Endothelial cell of umbilical vein (primary cell): ENCODE measurements at regions not wholly inside any gene's neighbourhood (a gene's known extent, or its start where the extent isn't known, plus 50 kb on each side); places are given as distances from the start of the nearest gene placed in this dataset.

Experiments
- BruUV-seq: library from RNA; stranded (reverse); fragments of 400-500 nt; replicated peaks from 2 replicates; lab custom pipeline; 2021; lab: Mats Ljungman, UMichigan
- CTCF ChIA-PET: fragments of 300-600, 350-600 bp; sonication (Branson Sonifier 250); formaldehyde crosslinking; loops from one replicate; lab custom pipeline; 2021; ENCODE audit warnings: antibody characterized with exemption, inconsistent platforms; lab: Charles Lee
- POLR2A ChIA-PET: fragments of 300-600, 350-600 bp; sonication (Branson Sonifier 250); formaldehyde crosslinking; loops from one replicate; lab custom pipeline; 2021; ENCODE audit warnings: antibody characterized with exemption, inconsistent platforms; lab: Charles Lee
- DNase-seq: peaks from one replicate; pipeline ENCODE4 v3.0.0-alpha.2; 2011; ENCODE audit warnings: low read depth, low spot score
- FAIRE-seq: peaks from 2 replicates; lab custom pipeline; 2011; peaks lifted over from hg19 to GRCh38; lab: Jason Lieb, UNC
- H2AFZ ChIP-seq: 2 replicates; pipeline ENCODE4 v1.6.0; 2012; ENCODE audit warnings: low read depth, low read length, control low read depth, inconsistent platforms
- H3K27ac ChIP-seq: 2 replicates; pipeline ENCODE4 v1.5.1; 2011; ENCODE audit warnings: low read depth, mild to moderate bottlenecking, control low read depth, low read length, moderate library complexity; ENCODE audit not compliant: insufficient read depth
- H3K27me3 ChIP-seq, 2 experiments: 2 replicates each; pipeline versions ENCODE4 v1.6.0 to v1.6.1; 2011; ENCODE audit warnings: low read length in 2 of 2, mixed read lengths in 1 of 2; ENCODE audit not compliant: control insufficient read depth in 2 of 2, insufficient read depth in 2 of 2
- H3K36me3 ChIP-seq, 2 experiments: 2 replicates in 1 of 2; 3 replicates in 1 of 2; pipeline ENCODE4 v1.5.1; 2011; ENCODE audit warnings: low read length in 2 of 2, mild to moderate bottlenecking in 1 of 2, moderate library complexity in 1 of 2; ENCODE audit not compliant: control insufficient read depth in 2 of 2, insufficient read depth in 2 of 2; ENCODE audit errors: extremely low read depth in 1 of 2
- H3K4me1 ChIP-seq: 3 replicates; pipeline ENCODE4 v1.5.1; 2011; ENCODE audit warnings: mild to moderate bottlenecking, low read length; ENCODE audit not compliant: control insufficient read depth, insufficient read depth; ENCODE audit errors: extremely low read depth
- H3K4me2 ChIP-seq: 2 replicates; pipeline ENCODE4 v1.6.1; 2011; ENCODE audit warnings: low read length, control low read depth, mixed read lengths; ENCODE audit not compliant: insufficient read depth
- H3K4me3 ChIP-seq, 3 experiments: fragments of 200-600 bp in 1 of 3; sonication (generic), shearing (Covaris generic) in 1 of 3; replicated peaks in 1 of 3; 2 replicates each; pipeline ENCODE4 v1.5.1; 2011 to 2016; ENCODE audit warnings: control low read depth in 3 of 3, low read length in 3 of 3, mild to moderate bottlenecking in 2 of 3, inconsistent platforms in 1 of 3, low read depth in 1 of 3, moderate library complexity in 1 of 3; ENCODE audit not compliant: insufficient read depth in 1 of 3
- H3K79me2 ChIP-seq: 2 replicates; pipeline ENCODE4 v1.6.0; 2012; ENCODE audit warnings: low read length, inconsistent platforms; ENCODE audit not compliant: control insufficient read depth, insufficient read depth
- H3K9ac ChIP-seq: replicated peaks from 2 replicates; pipeline ENCODE3; 2011; ENCODE audit warnings: low read length, control low read depth; ENCODE audit not compliant: insufficient read depth; ENCODE audit errors: extremely low read depth
- H3K9me1 ChIP-seq: replicated peaks from 3 replicates; pipeline ENCODE4 v1.6.0; 2011; ENCODE audit warnings: mild to moderate bottlenecking, low read length; ENCODE audit not compliant: control insufficient read depth, insufficient read depth; ENCODE audit errors: extremely low read depth
- H3K9me3 ChIP-seq: replicated peaks from 2 replicates; pipeline ENCODE4 v1.5.1; 2012; ENCODE audit warnings: low read length, inconsistent platforms; ENCODE audit not compliant: control insufficient read depth, insufficient read depth
- H4K20me1 ChIP-seq: replicated peaks from 2 replicates; pipeline ENCODE3; 2011; ENCODE audit warnings: mild to moderate bottlenecking, low read length; ENCODE audit not compliant: control insufficient read depth, insufficient read depth; ENCODE audit errors: extremely low read depth
- CTCF ChIP-seq, 2 donors: IDR thresholded peaks; 1 replicate in 1 of 2; 2 replicates in 1 of 2; pipeline ENCODE4 v1.5.1; 2011; ENCODE audit warnings: low read length in 2 of 2, mild to moderate bottlenecking in 2 of 2, moderate library complexity in 2 of 2, control low read depth in 1 of 2, inconsistent platforms in 1 of 2, low read depth in 1 of 2; ENCODE audit not compliant: insufficient read depth in 1 of 2; ENCODE audit errors: extremely low read depth in 1 of 2
- EZH2 ChIP-seq: IDR thresholded peaks from 2 replicates; pipeline ENCODE4 v1.6.1; 2012; ENCODE audit warnings: borderline replicate concordance, low read depth, mild to moderate bottlenecking, moderate library complexity, low read length, inconsistent platforms; ENCODE audit not compliant: severe bottlenecking
- FOS ChIP-seq: IDR thresholded peaks from 2 replicates; pipeline ENCODE4 v1.6.1; 2011; ENCODE audit warnings: mild to moderate bottlenecking, low read length, moderate library complexity, borderline replicate concordance; ENCODE audit not compliant: insufficient read depth
- GATA2 ChIP-seq: IDR thresholded peaks from 2 replicates; pipeline ENCODE4 v1.7.0; 2011; ENCODE audit warnings: low read depth, mild to moderate bottlenecking, moderate library complexity, mixed read lengths, low read length; ENCODE audit not compliant: insufficient read length, insufficient read depth
- JUN ChIP-seq: IDR thresholded peaks from 2 replicates; pipeline ENCODE4 v1.6.1; 2011; ENCODE audit warnings: borderline replicate concordance, low read depth; ENCODE audit not compliant: insufficient read length, insufficient read depth
- MAX ChIP-seq: IDR thresholded peaks from 2 replicates; pipeline ENCODE4 v1.6.1; 2011; ENCODE audit not compliant: insufficient read depth, insufficient read length
- MYC ChIP-seq: IDR thresholded peaks from one replicate; pipeline ENCODE4 v1.6.1; 2011; ENCODE audit warnings: mild to moderate bottlenecking, low read depth, low read length
- POLR2AphosphoS5 ChIP-seq: IDR thresholded peaks from 2 replicates; pipeline ENCODE4 v1.6.1; 2012; ENCODE audit warnings: low read depth, mild to moderate bottlenecking, control low read depth, low read length, moderate library complexity; ENCODE audit not compliant: insufficient read depth
- dilution Hi-C: fragments of 300-500 bp; cut with MboI; formaldehyde crosslinking; loops from one replicate; pipeline ENCODE4 v1.15.0; 2019; ENCODE audit warnings: low sequenced_read_pairs; ENCODE audit not compliant: extremely low pct_ligation_motif_present
- intact Hi-C: fragments of 100-400 bp; cut with micrococcal nuclease; formaldehyde crosslinking; loops from one replicate; pipeline ENCODE4 v1.10.0; 2022

GRCh38 chr11:15667127-15667725 is 552.5 kb downstream of the INSC start:
- Histone ChIP-seq H3K9ac (no peak overlapping the region), H3K4me1 (peaks cover 14% of the 10 kb centered on the region), H4K20me1 (no peaks in the 10 kb centered on the region), H3K4me2 (no peak overlapping the region), H2AFZ (no peak overlapping the region), H3K27me3 (no peaks in the 10 kb centered on the region), H3K9me3 (no peaks in the 10 kb centered on the region), H3K9me1 (no peaks in the 10 kb centered on the region), H3K79me2 (no peaks in the 10 kb centered on the region), H3K4me3 (no peak overlapping the region), H3K27ac (no peak overlapping the region), H3K36me3 (no peaks in the 10 kb centered on the region)
- DNase-seq (no peak), FAIRE-seq (no peak)
- TF ChIP-seq JUN (no peak), CTCF (IDR thresholded peaks at IDR 0.05; ENCODE audit: extremely low read depth in 1 of 2, insufficient read depth in 1 of 2, low read depth in 1 of 2, low read length in 2 of 2) (no peak), POLR2AphosphoS5 (no peak), FOS (no peak), MAX (no peak), EZH2 (no peak), GATA2 (no peak), MYC (no peak)
- BruUV-seq: no TSS peak
- ChIA-PET CTCF (no interaction called here), POLR2A (no interaction called here)
- dilution Hi-C loops (no loop called here), intact Hi-C loops (no loop called here)
